ENCODE measurements at regions not wholly inside any gene's neighbourhood (a gene's known extent, or its start where the extent isn't known, plus 50 kb on each side); places are given as distances from the start of the nearest gene placed in this dataset.

- no peak for DNase-seq
Observed at GRCh38 chr15:95295896-95296625, 1034.4 kb upstream of the NR2F2 start.

GRCh38 chr15:95296643-95297042 lies 1033.9 kb upstream of the NR2F2 start:
- DNase-seq = no peak

- no peak for DNase-seq
Observed at GRCh38 chr15:95298729-95299128, 1031.8 kb upstream of the NR2F2 start.

DNA sequence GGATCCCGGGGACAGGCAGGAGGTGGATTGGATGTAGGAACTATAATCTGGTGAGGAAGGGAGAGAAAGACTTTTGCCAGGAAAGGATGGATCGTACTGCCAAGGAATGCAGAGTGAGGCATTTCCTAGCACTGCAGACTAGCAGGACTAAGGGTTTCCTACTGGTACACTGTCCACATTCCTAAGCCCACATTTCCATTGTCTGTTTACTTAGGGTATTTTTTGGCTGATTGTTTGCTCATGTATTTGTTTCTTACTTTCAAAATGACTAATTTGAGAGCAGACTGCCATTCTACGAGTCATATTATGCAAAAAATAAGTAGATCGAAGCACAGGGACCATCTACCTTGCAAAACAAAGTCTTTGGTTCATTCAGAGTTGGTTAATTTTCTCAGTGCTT lies 1029.5 kb upstream of the NR2F2 start:
- no peak for DNase-seq

GRCh38 chr15:95302206-95302605 lies 1028.3 kb upstream of the NR2F2 start:
- no peak for DNase-seq

DNA sequence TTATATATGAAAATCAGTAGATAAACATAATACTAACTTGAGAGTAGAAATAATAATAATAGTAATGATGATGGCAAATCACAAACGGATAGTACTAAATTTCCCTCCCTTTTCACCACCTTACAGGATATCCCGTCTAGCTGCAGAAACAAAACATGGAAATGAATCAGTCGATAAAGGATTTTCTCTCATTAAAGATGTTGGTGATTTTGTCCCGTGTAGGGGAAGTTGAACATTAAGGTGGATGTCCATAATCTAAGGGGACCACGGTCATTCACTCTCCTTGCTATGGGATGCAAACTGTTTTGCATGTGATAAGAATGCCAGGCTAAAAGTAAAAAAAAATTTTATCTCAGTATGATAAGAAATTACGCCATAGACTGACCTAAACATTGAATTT lies 1027.7 kb upstream of the NR2F2 start:
- DNase-seq = no peak

DNA sequence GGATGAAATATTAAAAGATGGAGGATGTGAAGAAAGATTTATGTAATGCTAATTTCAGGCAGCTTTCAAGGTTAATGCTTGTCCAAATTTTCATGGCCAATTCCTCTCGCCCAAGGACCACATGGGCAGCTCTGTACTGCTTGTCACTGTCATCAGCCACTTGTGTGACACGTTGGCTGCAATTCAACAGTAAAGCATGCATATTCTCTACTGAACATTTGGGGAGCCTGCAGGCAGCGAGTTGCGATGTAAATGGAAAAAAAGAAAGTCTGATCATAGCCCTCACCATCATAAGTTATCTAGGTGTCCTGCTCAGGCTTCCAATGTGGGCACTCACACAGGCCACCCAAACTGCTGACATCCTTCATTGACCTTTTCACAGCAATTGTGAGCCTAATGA lies 1026.8 kb upstream of the NR2F2 start:
- no peak for DNase-seq

GRCh38 chr15:95304151-95304946 lies 1026.2 kb upstream of the NR2F2 start:
- no peak for DNase-seq

DNA sequence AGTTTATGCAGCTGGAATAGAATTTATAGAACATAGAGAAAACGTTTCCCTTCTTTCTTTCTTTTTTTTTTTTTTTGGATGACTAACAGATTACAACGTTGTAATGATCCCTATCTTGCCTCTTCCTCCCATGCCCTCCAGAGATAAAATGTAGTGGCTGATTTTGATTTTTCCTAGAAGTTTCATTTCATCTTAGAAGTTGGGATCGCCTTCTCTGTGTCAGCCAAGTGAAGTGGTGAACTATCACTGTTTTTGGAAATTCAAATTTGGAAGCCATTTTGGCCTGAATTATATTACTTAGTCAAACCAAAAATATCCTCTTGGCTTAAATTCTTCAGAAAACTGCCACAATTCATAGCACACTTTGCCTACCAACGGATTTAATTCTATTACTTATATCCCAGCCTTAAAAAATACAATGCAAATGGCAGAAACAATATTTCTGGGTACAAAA lies 1025.5 kb upstream of the NR2F2 start:
- DNase-seq = no peak

- no peak for DNase-seq
Observed at GRCh38 chr15:95307115-95307514, 1023.4 kb upstream of the NR2F2 start.

DNA sequence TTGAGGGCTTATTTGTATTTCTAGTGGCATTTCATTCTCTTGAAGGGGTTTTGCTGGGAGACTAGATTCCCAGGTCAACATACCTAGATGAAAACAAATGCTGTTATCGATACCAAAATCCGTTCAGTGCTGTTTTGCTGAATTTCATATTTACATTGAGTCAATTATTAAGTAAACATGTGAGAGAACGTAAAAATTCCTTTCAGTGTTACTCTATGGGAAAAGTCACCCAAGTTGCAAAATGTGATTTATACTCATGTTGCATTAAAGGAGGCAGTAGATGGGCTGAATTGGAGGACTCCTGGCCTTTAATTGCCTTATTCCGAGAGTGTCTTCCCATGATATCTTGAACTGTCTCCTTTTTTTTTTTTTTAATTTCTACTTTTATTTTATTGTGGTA lies 1011.3 kb upstream of the NR2F2 start:
- DNase-seq = no peak

- DNase-seq = no peak
Observed at GRCh38 chr15:95323796-95324195, 1006.7 kb upstream of the NR2F2 start.

- DNase-seq = no peak
Observed at GRCh38 chr15:95324656-95325055, 1005.8 kb upstream of the NR2F2 start.

GRCh38 chr15:95325763-95326404 lies 1004.6 kb upstream of the NR2F2 start:
- no peak for DNase-seq

- no peak for DNase-seq
Observed at GRCh38 chr15:95326431-95327182, 1003.9 kb upstream of the NR2F2 start.

GRCh38 chr15:95327183-95327525 lies 1003.3 kb upstream of the NR2F2 start:
- DNase-seq = no peak

DNA sequence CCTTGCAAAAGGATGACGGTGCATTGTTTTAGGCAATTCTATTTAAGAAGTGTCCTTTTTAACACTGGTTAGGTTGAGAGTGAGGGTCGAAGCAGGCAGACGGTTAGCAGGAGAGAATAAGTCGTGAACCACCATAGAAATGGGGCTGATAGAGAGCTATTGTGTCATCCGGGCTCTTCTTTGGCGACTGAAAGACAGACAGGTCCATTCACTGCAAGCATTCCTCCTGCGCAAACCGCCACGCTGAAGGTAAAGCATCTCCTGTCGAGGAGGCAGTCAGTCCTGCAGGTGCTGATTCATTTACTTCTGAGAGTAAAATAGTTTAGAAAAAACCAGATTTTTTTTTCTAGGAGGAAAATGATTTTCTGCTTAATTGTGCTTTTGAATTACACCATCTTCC lies 1002.8 kb upstream of the NR2F2 start:
- DNase-seq = no peak

DNA sequence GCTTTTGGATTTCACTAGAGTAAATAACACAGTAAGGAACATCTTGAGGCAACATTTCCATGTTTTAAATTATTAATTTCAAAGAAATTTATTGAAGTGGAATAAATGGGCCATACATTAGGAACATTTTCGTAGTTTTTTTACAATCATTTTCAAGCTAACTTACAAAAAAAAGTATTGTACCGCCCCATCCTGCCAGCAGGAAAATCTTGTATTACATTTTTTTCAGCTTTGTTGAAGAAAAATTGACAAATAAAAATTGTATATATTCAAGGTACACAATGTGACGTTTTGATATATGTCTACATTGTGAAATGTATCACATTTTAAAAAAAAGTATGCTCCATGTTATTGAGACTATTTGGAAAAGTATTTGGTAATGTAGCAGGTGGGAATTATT lies 1001.9 kb upstream of the NR2F2 start:
- no peak for DNase-seq

GRCh38 chr15:95329362-95329761 lies 1001.1 kb upstream of the NR2F2 start:
- DNase-seq = no peak

GRCh38 chr15:95341686-95342085 lies 988.8 kb upstream of the NR2F2 start:
- DNase-seq = no peak

GRCh38 chr15:95345867-95346266 lies 984.6 kb upstream of the NR2F2 start:
- DNase-seq = no peak

GRCh38 chr15:95346721-95347475 lies 983.6 kb upstream of the NR2F2 start:
- DNase-seq = no peak
